Kidney epithelial cell (primary cell): ENCODE measurements at regions not wholly inside any gene's neighbourhood (a gene's known extent, or its start where the extent isn't known, plus 50 kb on each side); places are given as distances from the start of the nearest gene placed in this dataset.

Experiments used
- DNase-seq: peaks from one replicate; pipeline ENCODE4 v3.0.0-alpha.2; 2010; ENCODE audit warnings: low read depth
- H3K27me3 ChIP-seq: 2 replicates; pipeline ENCODE4 v1.6.0; 2011; ENCODE audit warnings: low read length; ENCODE audit not compliant: control insufficient read depth, insufficient read depth
- H3K36me3 ChIP-seq: 2 replicates; pipeline ENCODE4 v1.5.1; 2011; ENCODE audit warnings: low read length; ENCODE audit not compliant: control insufficient read depth, insufficient read depth
- H3K4me3 ChIP-seq: 2 replicates; pipeline ENCODE4 v1.5.1; 2011; ENCODE audit warnings: low read depth, mild to moderate bottlenecking, control low read depth, low read length
- CTCF ChIP-seq: IDR thresholded peaks from 2 replicates; pipeline ENCODE4 v1.5.1; 2011; ENCODE audit warnings: mild to moderate bottlenecking, moderate library complexity, low read length, control low read depth, inconsistent platforms; ENCODE audit not compliant: insufficient read depth, poor library complexity, severe bottlenecking

GRCh38 chr2:146123714-146124113, 1603.8 kb upstream of the ZEB2 start:
- TF ChIP-seq CTCF = no peak
- no peak overlapping the region for H3K4me3 ChIP-seq
- H3K36me3 ChIP-seq = no peaks in the 10 kb centered on the region
- no peak for DNase-seq
- no peaks in the 10 kb centered on the region for H3K27me3 ChIP-seq

- no peak for TF ChIP-seq CTCF
- Histone ChIP-seq H3K27me3 (no peaks in the 10 kb centered on the region), H3K36me3 (no peaks in the 10 kb centered on the region), H3K4me3 (no peak overlapping the region)
- DNase-seq = no peak
Measured at GRCh38 chr2:146123256-146123655, 1603.3 kb upstream of the ZEB2 start.

- TF ChIP-seq CTCF = no peak
- H3K36me3 ChIP-seq = no peaks in the 10 kb centered on the region
- no peak overlapping the region for H3K4me3 ChIP-seq
- DNase-seq = no peak
- no peaks in the 10 kb centered on the region for H3K27me3 ChIP-seq
Measured at GRCh38 chr2:146119586-146119985, 1599.7 kb upstream of the ZEB2 start.

GRCh38 chr2:146108993-146109392, 1589.1 kb upstream of the ZEB2 start:
- DNase-seq = no peak
- H3K27me3 ChIP-seq = no peaks in the 10 kb centered on the region
- no peaks in the 10 kb centered on the region for H3K36me3 ChIP-seq
- H3K4me3 ChIP-seq = no peak overlapping the region
- TF ChIP-seq CTCF = no peak

GRCh38 chr2:146094185-146094584, 1574.3 kb upstream of the ZEB2 start:
- TF ChIP-seq CTCF = no peak
- no peaks in the 10 kb centered on the region for H3K36me3 ChIP-seq
- no peak overlapping the region for H3K4me3 ChIP-seq
- DNase-seq = no peak
- no peaks in the 10 kb centered on the region for H3K27me3 ChIP-seq

- DNase-seq = no peak
- no peak for TF ChIP-seq CTCF
Measured at GRCh38 chr2:146081459-146081858, 1561.5 kb upstream of the ZEB2 start.

More at GRCh38 chr2:146081459-146081858, 1561.5 kb upstream of the ZEB2 start:
- no peaks in the 10 kb centered on the region for H3K27me3 ChIP-seq
- no peaks in the 10 kb centered on the region for H3K36me3 ChIP-seq
- no peak overlapping the region for H3K4me3 ChIP-seq
